ENCODE measurements at regions not wholly inside any gene's neighbourhood (a gene's known extent, or its start where the extent isn't known, plus 50 kb on each side); places are given as distances from the start of the nearest gene placed in this dataset.
"Not testable (repeated sequence)": the region's sequence is repeated elsewhere in the genome, so short reads cannot be mapped to it uniquely, and the experiment has no call there.

- no peak for DNase-seq
These were observed 57.6 kb downstream of the PTTG1 start for GRCh38 chr5:160479220-160479619.

GRCh38 chr5:160479926-160480325 is 58.3 kb downstream of the PTTG1 start:
- no peak for DNase-seq

GRCh38 chr5:160480652-160481051 is 59.0 kb downstream of the PTTG1 start:
- no peak for DNase-seq

DNA sequence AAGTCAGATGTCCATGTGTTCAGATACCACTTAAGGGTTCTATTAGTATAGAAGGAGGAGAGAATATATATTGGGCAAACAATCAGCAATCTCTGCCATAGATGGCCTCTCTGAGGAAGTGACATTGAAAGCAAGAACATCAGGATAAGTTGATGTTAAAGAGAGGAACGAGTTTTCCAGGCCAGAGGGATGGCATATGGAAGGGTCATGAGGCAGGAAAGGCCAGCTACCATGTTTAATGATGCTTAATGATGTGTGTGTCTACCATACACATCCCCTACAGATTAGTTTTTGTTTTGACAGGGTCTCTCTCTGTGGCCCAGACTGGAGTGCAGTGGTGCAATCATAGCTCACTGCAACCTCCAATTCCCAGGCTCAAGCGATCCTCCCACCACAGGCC is 63.0 kb downstream of the PTTG1 start:
- DNase-seq = no peak

DNA sequence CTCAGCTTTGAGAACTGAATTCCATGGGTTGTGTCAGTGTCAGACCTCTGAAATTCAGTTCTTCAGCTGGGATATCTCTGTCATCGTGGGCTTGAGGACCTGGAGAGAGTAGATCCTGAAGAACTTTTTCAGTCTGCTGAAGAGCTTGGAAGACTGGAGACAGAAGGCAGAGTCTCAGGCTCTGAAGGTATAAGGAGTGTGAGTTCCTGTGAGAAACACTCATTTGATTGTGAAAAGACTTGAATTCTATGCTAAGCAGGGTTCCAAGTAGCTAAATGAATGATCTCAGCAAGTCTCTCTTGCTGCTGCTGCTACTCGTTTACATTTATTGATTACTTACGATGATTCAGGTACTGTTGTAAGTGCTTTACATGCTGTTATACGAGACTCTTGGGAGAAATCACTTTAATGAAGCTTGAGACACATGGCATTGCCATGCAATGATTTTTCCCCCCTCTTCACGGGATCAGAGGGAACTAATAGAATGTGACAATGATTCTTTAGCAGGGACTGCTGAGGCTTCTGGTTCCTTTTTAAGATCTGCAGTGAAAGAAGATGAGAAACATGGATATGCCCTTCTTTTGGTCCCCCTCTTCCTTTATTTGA is 63.8 kb downstream of the PTTG1 start:
- no peak for DNase-seq

GRCh38 chr5:160486573-160486972 is 64.9 kb downstream of the PTTG1 start:
- no peak for DNase-seq

GRCh38 chr5:160488394-160489325 is 67.0 kb downstream of the PTTG1 start:
- no peak for DNase-seq

DNA sequence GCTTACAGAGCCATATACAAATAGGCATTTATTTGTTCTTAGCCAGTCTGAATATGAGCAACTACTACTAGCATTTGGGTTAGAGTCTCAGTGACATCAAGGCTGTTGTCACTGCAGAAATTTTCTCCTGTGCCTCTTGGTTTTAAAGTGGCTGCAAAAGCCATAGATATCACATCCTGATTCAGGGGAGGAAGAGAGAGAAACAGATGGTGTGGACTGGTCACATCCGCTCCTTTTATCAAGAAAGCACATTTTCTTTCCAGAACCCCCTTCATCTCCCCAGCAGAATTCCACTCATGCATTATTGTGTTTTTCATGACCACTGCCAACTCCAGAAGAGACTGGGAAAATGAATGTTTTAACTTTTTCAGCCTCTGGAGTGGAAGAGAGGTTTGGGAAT is 69.8 kb downstream of the PTTG1 start:
- no peak for DNase-seq

- DNase-seq = no peak
These were observed 70.9 kb downstream of the PTTG1 start for GRCh38 chr5:160492565-160492964.

DNA sequence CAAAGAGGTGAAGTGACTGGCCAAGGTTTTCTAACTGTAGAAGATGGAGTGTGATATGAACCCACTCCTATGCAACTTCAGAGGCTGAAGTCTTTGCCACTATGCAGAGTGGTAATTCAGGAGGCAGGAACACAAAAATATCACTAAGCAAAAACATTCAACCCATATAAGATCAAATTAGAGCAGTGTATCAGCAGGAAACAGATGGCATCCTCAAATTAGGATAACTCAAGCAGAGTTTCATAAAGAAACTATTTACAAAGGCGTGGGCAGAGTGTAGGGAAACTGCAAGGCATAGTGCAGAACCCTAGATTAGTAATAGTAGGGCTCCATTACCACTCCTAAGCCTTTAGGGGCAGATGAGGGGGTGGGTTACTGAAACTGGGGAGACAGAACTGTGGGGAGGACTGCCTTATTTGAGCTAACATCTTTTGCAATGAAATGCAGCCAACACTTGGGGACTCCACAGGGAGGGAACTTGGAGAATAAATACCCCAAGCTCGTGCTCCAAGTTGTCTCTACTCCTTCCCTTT is 72.2 kb downstream of the PTTG1 start:
- no peak for DNase-seq

GRCh38 chr5:160494451-160494850 is 72.8 kb downstream of the PTTG1 start:
- DNase-seq = no peak

DNA sequence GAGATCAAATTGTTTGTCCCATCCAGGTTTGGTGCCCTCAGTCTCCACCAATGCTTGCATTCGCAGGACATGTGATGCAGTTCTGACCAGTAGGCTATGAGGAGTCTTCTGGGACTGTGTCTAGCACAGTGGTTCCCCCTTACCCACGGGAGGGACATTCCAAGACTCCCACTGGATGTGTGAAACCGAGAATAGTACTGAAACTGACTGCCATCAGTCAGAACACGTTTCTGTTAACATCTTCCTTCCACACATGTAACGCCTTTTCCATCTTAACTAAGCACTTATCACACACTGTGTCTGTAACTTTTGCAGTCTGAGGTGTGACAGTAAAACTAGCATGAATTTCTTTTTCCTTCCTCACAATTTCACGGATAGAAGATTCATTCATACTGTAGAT is 74.7 kb downstream of the PTTG1 start:
- no peak for DNase-seq

- no peak for DNase-seq
These were observed 75.1 kb downstream of the PTTG1 start for GRCh38 chr5:160496784-160497183.

- no peak for DNase-seq
These were observed 76.2 kb downstream of the PTTG1 start for GRCh38 chr5:160497878-160498277.

GRCh38 chr5:160498441-160499043 is 76.9 kb downstream of the PTTG1 start:
- DNase-seq = not testable (repeated sequence)

DNA sequence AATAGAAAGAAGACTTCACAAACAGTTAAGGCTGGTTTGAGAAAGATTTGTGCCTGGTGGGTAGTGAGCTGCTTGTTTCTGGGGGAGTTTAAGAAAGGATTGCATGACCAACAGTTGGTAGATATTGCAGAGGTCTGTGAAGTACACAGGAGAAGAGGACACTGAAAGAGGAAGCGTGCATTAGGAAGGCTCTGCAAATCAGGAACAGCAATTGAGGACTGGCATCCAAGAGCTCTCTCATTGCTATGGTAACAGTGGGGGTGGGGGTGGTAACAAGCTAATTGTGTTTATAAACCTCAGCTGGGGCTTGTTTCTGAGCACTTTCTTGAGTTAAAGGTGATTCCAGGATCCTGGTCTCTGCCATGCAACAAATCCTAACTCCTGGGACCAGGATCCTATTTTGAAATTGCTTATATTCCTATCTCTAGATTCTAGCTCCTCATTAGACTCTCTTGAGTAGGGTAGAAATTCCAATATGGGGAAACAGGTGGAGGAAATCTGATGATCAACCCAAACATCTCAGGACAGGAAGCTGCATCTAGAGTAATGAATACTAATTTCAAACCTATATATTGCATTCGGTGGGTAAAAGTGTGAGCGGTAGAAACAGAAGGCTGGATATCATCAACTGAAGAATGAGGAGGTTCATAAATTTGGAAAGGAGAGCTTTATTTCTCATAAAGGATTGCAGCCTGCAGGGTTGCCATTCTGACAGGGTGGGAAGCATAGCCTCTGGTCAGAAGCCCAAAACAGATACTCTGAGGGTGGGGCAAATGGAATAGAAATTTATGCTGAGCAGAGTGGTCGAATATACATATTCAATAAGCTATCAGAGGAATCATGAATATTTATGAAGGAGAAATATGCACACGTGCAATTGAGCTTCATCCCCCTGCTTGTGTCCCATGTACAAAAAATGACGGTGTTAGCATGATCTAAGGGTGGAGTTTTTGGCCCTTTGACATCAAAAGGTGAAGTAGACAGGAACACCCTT is 79.4 kb downstream of the PTTG1 start:
- DNase-seq = no peak

DNA sequence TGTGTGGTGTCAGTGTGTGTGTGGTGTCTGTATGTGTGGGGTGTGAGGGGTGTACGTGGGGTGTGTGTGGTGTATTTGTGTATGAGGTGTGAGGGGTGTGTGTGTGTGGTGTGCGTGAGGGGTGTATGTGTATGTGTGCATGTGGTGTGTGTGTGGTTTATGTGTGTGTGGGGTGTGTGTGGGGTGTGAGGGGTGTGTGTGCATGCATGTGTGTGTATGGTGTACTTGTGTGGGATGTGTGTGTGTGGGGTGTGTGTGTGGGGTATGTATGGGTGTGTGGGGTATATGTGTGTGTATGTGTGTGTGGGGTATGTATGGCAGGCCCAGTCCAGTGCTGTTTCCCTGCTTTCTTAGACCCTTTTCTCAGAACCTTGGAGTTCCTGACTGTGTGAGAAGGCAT is 83.3 kb downstream of the PTTG1 start:
- no peak for DNase-seq

DNA sequence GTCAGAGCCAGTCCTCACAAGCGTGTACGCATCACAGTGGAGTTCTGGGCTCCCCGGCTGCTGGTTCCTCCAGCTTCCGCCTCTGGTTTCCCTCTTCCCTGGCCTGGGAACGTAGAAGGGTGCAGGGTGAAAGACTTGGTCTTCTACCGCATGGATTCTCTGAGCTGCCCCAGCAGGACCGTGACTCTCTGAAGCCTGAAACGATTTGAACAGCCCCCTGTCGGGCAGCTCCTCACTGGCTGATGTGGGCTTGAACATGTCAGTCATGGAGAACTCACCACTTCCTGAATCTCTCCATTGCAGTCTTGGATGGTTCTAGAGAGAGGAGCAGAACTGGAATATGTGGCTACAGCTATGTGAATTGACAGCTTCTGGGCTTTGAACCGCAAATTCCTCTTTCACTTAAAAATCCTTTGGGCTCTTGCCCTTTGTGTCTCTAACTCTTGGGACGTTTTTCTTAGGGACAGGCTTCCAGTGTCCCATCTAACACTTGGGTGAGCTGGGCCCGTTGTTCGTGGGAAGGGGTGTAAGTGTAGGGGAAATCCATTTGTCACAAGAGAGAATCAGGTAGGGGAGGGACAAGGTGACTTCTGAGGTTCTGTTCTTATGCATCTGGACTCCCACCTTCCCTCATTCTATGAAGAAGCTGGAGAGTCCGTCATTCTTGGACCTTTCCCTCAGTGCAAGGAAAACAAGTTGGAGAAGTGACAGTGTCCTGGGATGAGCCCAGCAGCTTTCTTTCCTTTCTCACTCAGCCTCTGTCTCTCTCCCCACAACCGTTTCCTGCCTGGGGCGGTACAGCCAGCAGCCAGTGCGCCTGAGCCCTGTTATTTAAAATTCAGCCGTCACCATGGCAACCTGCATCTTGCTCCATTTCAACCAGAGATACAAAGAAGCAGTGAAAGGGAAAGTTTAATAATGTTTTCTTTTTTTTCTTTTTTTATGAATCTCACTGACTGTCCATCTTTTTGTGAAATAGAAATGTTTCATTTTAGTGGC is 84.7 kb downstream of the PTTG1 start:
- no peak for DNase-seq

DNA sequence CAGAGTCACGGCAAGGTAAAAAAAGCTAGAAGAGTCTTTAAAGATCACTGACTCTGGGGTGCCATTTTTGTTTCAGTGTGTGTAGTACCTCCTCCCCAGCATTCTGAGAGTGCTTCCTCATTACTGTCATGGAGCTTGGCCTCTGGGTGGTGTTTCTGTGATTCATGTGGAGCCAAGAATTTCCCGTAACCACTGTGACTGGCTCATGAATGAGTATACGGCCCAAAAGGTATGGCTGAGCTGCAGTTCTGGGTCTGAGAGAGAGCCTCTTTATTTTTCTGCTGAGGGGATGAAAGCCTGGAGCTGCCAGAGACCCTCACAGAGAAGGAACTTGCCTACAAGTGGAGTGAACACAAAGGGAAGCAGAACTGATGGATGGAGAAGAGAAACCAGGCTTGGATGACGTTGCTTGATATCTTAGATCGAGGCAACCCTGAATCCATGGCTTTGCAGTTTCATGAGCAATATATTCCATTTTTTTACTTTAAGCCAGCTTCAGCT is 85.6 kb downstream of the PTTG1 start:
- DNase-seq = peak; percentile 40

- DNase-seq = peak; percentile 91
These were observed 87.2 kb downstream of the PTTG1 start for GRCh38 chr5:160508780-160509361.
